ENCODE measurements at regions not wholly inside any gene's neighbourhood (a gene's known extent, or its start where the extent isn't known, plus 50 kb on each side); places are given as distances from the start of the nearest gene placed in this dataset.

DNA sequence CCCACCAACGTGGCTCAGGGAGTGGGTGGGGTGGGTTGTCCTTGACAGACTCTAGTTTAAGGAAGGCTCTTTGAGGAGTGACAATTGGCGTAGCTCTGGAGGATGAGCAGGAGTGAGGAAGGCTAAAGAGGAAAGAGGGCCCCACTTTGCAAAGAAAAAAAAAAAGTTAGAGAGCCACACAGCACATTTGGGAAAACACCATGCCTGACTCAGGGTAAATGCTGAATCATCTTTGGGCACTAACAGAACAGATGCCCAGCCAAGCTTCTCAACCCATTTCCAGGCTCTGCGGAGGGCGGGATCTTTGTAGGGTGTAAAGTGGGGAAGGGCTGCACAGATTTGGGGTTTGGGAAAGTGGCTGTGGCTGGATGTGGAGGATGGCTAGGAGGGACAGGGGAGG lies 179.1 kb upstream of the RGMA start:
- DNase-seq: no peak
- intact Hi-C loops (cut with DNase I): no loop called here

DNA sequence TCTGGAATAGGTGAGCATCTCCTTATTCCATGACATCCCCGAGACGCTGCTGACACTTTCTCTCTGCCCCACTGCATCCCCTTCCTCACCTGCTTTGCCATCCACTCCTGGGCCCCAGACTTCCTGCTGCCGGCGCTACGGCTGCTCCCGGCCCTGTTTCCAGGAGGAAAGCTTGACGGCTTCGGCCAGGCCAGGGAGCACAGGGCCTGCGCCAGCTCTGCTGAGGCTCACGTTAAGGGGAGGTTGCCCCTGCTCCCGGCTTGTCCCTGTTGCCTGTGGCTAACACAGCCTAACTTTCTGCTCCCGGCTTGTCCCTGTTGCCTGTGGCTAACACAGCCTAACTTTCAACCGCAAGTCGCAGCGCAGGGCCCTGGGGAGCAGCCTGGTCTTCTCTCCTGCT lies 177.3 kb upstream of the RGMA start:
- intact Hi-C loops (cut with DNase I): no loop called here

DNA sequence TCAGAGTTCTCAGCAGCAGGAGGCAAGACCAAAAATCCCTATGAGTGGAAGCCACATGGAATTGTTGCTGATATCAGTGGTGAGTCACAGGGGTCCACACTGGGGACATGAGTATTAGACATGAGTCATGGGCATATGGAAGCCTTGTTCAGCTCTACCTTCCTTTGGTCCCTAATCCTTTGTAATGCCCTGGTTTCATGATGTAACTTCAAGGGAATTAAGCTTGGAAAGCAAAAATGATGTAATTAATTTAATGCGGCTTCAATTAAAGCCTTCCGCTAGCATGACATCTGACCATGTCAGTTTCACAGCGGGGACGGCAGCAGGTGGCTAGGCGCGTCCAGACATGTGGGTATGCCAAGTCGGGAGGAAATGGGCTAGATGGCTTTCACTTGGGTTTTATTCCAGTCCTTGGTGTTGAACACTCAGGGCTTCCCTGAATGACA lies 176.1 kb upstream of the RGMA start:
- no peak for DNase-seq
- intact Hi-C loops (cut with DNase I): no loop called here

More for the DNA sequence above, 177.3 kb upstream of the RGMA start:
- DNase-seq: no peak

DNA sequence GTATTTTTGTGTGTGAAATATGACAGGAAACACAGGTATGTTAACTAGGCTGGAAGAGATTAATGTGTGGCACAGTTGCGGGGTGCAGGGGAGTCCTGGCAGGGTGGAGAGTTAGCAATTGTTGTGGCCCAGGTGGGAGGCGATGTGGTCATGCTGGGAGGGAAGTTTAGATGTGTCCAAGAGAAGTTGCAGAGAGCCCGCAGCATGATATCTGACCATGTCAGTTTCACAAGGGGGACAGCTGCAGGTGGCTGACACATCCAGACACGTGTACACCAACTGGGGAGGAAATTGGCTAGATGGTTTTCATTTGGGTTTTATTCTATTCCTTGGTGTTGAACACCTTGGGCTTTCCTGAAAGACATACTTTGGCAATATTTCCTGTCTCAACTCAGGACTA lies 172.8 kb upstream of the RGMA start:
- no peak for DNase-seq
- intact Hi-C loops (cut with DNase I): no loop called here

DNA sequence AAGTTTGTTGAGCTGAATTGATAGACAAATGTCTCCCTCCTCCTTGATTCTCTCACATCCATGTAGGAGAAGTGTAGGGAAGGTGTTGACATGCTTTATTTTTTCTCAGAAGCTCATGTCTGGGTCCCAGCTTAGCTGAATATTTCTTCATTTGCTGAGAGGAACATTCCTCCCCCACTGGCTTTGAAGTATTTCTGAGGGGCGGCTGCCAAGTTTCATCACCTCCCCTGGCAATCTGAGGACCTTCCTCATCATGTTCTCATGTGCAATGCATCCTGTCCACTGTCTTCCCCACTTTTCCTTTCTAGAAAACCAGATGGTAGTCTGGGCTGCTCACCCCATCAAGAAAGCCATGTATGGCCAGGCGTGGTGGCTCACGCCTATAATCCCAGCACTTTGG lies 168.9 kb upstream of the RGMA start:
- intact Hi-C loops (cut with DNase I): no loop called here
- DNase-seq: no peak

DNA sequence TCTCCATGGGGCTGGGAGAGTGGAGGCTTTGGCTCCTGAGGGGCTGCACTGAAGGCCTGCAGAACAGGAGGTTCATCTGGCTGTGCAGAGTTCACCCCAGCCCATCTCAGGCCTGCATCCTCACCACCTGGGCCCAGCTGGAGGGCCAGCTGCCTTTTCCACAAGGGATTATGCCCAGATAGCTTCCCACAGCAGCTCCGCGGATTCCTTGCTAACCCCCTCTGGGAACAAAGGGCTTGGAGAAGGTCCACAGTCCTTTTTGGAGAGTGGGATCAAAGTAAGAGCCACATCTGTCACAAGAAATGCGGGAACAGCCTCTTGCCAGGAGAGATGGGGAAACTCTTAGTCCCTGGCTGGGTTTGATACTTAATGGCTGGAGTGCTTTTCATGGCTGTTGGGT lies 164.7 kb upstream of the RGMA start:
- no peak for DNase-seq
- intact Hi-C loops (cut with DNase I): no loop called here

DNA sequence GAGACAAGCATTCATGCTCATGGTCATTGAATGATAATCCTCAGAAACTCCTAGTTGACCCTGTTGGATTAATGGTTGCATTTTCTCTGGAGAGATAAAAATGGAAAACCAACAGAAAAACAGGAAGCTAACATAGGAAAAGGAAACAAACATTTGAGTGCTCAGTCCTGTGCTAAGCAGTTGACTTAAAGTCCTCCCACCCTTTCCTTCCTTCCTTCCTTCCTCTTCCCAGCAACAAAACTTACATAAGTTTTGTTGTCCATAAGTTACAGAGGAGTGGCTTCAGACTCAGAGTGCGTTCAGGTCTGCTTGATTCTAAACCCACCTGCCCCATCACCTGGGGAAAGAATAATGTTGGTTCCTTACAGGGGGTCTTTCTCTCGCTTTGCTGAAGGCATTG lies 163.8 kb upstream of the RGMA start:
- intact Hi-C loops (cut with DNase I): no loop called here
- DNase-seq: no peak

DNA sequence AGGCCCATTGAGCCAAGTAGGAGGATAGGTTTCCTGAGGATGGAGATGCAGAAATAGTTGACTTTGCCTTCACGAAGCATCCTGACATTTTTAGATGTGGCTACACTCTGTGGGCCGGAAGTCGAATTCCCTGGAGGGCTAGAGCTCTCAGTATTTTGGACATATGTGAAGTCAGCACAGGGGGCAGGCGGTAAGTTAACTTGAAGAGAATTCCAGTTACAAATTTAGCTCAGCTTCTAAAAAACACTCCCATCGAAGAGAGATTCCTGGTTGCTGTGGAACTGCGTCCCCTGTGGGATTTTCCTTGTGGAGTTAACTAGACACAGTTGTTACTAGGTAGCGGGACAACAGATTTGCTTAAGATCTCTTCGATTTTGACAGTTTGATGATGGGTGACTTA lies 161.9 kb upstream of the RGMA start:
- intact Hi-C loops (cut with DNase I): no loop called here
- no peak for DNase-seq

DNA sequence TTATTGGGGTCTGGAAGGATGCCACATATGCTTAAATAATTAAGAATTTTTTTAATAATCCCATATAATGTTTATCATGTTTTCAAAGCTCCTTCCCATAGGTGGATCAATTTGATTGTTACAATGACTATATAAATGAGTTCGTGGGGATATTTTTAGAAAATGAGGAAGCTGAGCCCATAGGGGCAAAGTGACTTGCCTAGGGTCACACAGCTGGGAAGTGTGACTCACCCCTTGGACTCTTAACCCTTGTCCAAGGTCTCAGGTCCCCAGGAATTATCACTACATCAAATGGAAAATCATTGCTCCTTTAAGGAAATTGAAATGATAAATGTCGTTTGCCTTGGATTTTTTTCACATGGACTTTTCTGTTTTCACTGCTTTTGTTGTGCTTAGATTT lies 161.2 kb upstream of the RGMA start:
- no peak for DNase-seq
- intact Hi-C loops (cut with DNase I): no loop called here

DNA sequence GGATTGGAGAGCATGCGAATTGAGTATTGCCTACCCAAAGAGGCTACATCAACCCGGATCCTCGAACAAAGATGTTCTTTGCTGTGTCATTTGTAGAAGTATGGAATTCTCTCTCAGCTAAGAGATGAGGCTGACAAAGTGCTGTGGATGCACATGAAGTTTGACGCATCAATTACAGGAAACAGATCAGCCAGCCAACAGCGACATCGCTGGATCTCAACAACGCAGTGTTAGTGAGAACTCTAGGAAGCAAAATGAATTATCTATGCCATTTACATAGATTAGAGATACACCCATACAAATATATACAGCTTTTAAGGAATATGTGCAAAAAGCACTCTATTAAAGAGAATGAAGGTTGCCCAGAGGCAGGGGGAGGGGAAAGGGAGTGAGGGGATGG lies 160.6 kb upstream of the RGMA start:
- intact Hi-C loops (cut with DNase I): no loop called here
- DNase-seq: peak in 1 of 42 donors; percentile 20

DNA sequence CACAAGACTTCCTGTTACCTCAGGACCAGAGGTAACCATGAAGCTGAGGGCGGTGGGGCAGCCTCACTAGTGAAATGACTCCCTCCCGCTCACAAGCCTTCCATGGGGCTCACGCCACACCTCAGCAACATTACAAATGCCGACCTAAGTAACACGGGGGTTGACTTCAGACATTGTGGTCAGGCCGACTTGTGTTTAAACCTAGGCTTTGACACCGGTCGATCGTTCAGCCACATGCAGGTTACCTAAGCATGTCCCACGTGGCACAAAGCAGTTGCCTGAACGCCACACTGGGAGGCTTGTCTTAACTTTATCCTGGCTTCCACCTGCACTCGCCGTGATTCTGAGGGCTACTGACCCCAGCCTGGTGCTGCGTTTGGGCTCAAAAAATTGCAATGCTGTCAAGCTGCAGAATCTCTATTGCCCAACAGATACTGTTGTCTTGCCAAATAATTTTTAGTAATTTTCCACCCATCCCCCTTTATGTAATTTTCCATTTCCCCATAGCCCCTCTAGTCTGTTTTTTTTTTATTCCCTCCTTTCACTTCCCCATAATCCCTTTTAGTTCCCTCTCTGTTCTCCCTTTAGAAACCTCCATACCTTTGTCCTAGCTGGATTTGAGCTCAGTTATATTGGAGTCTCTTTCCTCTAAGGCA lies 158.6 kb upstream of the RGMA start:
- no peak for DNase-seq
- intact Hi-C loops (cut with DNase I): no loop called here

DNA sequence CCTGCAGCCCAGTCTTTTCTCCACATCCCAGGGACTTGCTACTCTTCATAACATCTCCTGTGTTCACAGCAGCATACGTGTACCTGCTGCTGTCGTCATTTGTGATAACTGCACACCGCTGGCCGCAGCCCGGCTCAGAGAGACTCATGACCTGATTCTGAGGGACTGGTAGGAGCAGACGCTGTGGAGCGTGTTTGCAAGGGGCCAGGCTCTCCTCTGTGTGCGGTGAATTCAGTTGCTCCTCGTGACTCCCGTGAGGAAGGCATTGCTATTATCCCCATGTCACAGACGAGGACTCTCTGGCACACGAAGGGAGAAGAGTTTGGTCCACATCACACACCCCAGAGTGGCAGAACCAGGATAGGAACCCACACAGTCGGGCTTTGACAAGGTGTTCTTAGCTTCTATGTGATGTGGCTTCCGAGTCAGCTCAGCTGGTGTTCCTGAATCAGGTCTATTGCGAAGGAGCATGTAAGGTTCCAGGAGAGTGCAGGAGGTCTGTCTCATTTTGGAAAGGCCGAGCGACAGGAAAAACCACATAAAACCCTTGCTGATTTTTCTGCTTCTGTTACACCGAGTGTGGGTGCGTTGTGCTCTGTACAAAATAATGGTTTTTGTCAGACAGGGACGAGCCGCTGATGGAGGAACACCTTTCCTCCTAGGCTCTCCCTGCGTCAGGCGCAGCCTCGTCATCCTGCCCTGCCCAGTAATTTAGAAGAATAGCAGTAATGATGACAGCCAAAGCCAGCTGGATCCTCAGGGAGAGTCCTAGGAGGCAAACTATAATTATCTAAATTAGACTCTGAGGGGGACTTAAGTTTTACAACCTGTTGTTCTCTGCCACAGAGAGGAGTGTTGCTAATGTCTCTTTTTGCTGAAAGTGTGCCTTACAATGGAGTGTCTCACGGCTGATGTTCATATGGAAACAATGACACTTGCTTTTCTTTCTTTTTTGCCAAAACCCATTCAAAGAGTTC lies 157.5 kb upstream of the RGMA start:
- DNase-seq: no peak
- intact Hi-C loops (cut with DNase I): no loop called here

DNA sequence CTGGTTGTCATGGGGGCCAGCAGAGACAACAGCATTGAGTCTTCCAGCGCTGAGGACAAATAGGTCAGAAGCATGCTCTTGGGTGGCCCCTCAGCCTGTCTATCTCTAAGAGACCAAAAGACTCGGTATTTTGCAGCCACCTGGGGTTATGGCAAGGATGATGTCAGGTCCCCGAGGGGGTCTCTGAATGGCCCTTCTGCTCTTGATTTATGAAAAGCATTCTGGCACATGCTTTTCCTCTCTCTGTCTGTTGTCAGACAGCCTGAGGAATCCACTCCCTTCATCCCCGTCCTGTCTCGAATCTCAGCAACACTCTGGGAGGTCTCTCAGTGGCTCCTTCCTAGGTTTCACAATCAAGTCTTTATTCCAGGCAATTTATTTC lies 156.6 kb upstream of the RGMA start:
- intact Hi-C loops (cut with DNase I): no loop called here
- no peak for DNase-seq

DNA sequence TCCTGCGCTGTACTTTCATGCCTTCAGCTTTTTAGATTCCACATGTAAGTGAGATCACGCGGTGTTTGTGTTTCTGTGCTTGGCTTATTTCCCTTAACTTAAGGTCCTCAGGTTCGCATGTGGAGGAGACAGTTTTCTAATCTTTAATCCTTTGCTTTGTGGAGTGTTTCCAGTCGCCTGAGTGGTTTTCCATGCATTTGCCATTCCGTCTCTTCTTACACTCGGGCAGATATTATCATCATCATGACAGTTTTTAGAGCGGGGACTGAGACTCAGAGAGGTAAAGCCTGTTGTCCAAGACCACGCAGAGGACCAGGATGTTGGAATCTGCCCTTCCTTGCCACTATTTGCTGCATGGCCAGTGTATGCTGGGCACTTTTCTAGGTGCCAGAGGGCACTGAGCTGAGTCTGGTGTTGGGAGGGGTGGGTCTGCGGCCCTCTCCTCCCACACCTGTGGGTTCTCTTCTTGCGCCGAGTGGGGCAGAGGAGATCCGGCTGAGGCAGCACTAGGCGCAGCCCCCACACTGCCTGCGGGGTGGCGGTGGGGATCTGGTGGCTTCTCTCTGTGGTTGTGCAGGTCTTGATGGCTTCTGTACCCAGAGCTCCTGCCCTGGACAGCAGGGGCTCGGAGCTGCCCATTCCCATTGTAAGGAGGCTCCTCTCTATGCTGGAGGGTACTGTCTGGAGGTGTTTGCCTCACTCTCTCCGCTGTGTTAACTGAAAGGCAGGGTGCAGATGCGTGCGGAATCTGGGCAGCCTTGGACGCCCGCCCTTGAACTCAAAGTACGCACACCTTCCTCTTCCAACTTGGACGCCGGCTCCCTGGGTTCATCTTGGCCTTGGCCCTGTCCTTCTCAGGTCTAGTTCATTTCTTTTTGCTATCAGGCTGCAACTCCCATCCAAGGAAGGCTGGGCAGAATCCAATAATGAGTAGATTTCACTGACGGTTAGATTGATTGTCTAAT lies 156.0 kb upstream of the RGMA start:
- DNase-seq: no peak
- intact Hi-C loops (cut with DNase I): no loop called here

DNA sequence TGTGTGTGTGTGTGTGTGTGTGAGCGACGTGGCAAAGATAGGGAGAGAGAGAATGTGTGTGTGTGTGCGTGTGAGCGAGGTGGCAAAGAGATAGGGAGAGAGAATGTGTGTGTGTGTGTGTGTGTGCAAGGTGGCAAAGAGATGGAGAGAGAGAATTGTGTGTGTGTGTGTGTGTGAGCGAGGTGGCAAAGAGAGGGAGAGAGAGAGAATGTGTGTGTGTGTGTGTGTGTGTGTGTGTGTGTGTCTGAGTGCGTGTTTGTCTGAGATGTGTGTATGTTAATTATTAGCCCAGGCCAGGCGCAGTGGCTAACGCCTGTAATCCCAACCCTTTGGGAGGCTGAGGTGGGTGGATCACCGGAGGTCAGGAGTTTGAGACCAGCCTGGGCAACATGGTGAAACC lies 154.6 kb upstream of the RGMA start:
- intact Hi-C loops (cut with DNase I): no loop called here
- no peak for DNase-seq

DNA sequence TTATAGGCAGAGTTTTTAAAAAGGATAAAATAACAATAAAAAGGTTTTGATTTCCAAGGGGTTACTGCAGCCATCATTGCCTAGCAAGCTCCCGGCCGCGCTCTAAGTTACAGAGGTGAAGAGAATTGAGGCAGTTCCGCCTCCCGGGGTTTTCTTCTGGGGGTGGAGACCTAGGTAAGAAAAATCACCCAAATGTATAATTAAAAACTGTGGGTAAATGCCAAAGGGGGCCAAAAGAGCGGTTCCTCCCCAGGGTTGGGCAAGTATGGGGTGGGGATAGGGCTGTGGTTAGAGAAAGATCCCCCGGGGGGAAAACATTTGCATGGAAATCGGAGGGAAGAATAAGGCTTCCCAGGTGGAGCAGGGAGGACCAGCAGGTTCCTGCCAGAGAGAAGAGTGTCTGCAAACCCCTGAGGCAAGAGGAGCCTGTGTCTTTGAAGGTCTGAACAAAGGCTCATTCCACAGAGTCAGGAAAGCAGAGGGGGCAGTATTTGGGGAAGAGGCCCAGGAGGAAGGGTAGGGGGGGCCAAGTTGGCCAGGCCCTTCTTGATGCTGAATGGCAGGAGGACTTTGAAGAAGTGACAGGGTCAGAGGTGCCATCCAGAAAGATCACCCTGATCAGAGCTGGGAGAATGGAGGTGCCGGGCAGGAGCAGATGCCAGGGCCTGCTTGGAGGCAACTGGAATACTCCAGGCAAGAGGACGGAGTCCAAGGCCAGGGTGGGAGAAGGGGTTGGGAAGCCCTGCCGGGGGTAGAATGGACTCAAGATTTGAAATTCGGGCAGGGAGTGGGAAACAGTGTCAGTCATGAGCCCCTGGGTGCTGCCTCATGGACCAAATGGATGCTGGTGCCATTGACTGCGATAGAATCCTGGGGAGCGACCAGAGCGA lies 152.9 kb upstream of the RGMA start:
- intact Hi-C loops (cut with DNase I): no loop called here
- DNase-seq: no peak

DNA sequence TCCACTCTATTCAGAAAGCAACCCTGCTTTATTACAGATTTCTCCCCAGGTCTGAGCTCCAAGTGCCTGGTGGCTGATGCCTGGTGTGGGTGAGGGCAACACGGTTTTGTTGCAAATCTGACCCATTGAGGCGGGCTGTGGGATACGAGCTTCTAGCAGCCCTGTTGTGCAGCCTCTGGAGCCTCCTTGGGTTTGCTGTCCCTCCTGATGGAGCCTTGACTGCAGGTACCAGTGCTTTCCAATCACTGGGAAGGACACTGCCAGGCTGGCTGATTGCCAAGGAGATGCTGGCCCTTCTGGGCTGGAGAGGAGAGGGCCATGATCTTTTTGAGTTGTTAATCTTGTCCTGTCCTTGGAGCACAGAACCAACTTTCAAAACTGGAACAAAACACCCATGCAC lies 151.0 kb upstream of the RGMA start:
- intact Hi-C loops (cut with DNase I): no loop called here

DNA sequence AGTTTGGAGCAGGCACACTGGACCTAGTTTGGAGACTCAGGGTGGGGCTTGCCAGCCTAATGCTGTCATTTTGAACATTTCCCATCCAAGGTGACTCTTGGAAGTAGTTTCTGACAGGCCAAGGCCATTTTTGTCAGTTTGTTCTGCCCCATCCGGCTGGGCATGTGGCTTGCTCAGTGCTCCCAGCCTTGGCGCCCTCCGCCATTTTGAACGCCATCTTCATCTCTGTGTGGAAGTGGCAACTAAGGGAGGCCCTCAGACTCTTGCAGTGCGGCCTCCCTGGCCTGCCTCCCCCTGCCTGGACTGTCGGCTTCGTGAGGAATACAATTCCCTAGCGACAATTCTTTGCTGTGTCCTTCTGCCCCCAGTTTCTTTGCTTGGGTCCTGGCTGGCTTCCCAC lies 150.6 kb upstream of the RGMA start:
- intact Hi-C loops (cut with DNase I): no loop called here

More for the DNA sequence above, 151.0 kb upstream of the RGMA start:
- DNase-seq: no peak

DNA sequence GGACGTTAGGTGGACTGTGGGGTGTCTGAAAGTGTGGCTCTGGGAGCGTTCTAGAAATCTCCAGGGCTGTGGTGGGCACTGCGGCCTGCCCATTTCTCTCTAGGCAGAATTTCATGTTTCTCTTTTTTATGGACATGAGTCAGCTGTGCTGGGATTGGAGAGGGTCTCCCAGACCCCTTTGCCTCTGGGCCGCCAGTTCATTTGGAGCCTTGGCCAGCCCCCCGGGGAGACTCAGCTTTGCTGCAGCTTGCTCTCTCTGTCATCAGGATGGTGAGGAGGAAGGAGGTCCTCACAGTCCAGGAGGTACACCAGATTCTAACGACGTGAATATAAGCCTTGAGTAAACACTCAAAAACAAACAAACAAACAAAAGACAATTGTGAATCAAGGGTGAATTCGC lies 149.6 kb upstream of the RGMA start:
- no peak for DNase-seq
- intact Hi-C loops (cut with DNase I): no loop called here

More for the DNA sequence above, 150.6 kb upstream of the RGMA start:
- DNase-seq: peak in 1 of 42 donors; percentile 6
